IMR-90 (cell line): ENCODE measurements at regions not wholly inside any gene's neighbourhood (a gene's known extent, or its start where the extent isn't known, plus 50 kb on each side); places are given as distances from the start of the nearest gene placed in this dataset.

ENCODE experiments used
- CTCF ChIP-seq: conservative IDR thresholded peaks from 2 replicates; pipeline ENCODE4 v1.5.1; 2012; ENCODE audit warnings: mild to moderate bottlenecking, low read depth, low read length, improper control_type of control experiment
- ELK1 ChIP-seq: fragments of 150-350 bp; IDR thresholded peaks from 2 replicates; pipeline ENCODE4 v1.6.1; 2016; ENCODE audit warnings: low read depth, mild to moderate bottlenecking, low read length, moderate library complexity, borderline replicate concordance
- FOS ChIP-seq: fragments of 150-350 bp; IDR thresholded peaks from 2 replicates; pipeline ENCODE4 v1.6.1; 2016; ENCODE audit warnings: low read depth, low read length
- MAZ ChIP-seq: IDR thresholded peaks from 2 replicates; pipeline ENCODE4 v1.6.1; 2012; ENCODE audit warnings: low read depth, mild to moderate bottlenecking, low read length, improper control_type of control experiment, moderate library complexity, borderline replicate concordance
- RFX5 ChIP-seq: IDR thresholded peaks from 2 replicates; pipeline ENCODE4 v1.8.0; 2012; ENCODE audit warnings: low read depth, mild to moderate bottlenecking, low read length, moderate library complexity
- SMC3 ChIP-seq: fragments of 150-350 bp; IDR thresholded peaks from 2 replicates; pipeline ENCODE4 v1.6.1; 2016; ENCODE audit warnings: low read depth, mild to moderate bottlenecking, antibody characterized with exemption, low read length, moderate library complexity

GRCh38 chr2:43041661-43042360, 184.6 kb downstream of the ZFP36L2 start:
- TF ChIP-seq ELK1 (no peak), SMC3 (no peak), CTCF (no peak), MAZ (peak; percentile 97), RFX5 (no peak), FOS (peak; percentile 88)
